GM18517 (cell line): ENCODE measurements at regions not wholly inside any gene's neighbourhood (a gene's known extent, or its start where the extent isn't known, plus 50 kb on each side); places are given as distances from the start of the nearest gene placed in this dataset.

Experiments used
- ATAC-seq: cut with Tn5 transposase; IDR thresholded peaks from one replicate; pipeline ENCODE4 v1.9.1; 2021; ENCODE audit warnings: mild to moderate bottlenecking, moderate library complexity; ENCODE audit not compliant: unreplicated experiment

- ATAC-seq = no peak
These were observed 113.2 kb upstream of the GPR26 start for GRCh38 chr10:123552760-123553554.

DNA sequence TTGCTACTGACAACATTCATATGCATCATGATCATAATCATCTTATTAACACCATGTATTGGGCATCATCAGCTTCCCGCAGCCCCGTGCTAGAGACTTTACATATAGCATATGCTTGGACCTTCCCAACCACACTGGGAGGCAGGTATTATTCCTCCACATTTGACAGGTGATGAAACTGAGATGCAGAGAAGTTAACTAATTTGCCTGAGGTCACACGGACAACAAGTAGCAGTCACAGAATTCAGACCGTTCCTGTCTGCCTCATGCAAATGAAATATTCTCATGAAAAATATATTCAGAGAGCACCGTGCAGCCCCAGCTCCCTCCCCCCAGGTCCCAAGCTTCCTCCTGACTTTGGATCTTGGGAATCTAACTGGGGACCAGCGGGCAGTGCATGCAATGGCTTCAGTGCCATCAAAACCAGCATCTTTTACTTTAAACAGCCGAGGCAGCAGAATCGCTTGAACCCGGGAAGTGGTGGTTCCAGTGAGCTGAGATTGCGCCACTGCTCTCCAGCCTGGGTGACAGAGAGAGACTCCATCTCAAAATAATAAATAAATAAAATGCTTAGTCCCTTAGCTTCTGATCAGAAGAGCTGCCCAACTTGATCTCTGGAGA is 112.2 kb upstream of the GPR26 start:
- no peak for ATAC-seq

GRCh38 chr10:123554656-123555055 is 111.5 kb upstream of the GPR26 start:
- ATAC-seq = no peak

- ATAC-seq = no peak
These were observed 110.5 kb upstream of the GPR26 start for GRCh38 chr10:123555616-123556015.

DNA sequence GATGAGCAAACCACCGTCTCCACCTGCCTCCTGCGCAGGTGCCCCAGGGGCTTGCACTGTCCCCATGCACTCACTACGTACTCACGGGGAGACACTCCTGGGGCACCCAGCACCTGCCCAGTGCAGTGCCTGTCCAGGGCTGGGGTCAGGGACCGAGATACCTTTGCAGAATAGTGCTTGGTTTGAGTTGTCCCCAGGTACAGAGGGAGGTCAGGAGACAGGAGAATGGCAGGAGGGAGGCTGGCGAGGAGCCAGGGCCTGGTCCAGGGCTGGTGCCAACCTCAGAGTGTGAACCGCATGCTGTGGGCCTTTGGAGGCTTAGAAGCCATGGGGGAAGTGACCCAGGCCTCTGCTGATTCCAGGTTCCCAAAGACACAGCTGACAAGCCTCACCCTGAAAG is 110.1 kb upstream of the GPR26 start:
- ATAC-seq = no peak

DNA sequence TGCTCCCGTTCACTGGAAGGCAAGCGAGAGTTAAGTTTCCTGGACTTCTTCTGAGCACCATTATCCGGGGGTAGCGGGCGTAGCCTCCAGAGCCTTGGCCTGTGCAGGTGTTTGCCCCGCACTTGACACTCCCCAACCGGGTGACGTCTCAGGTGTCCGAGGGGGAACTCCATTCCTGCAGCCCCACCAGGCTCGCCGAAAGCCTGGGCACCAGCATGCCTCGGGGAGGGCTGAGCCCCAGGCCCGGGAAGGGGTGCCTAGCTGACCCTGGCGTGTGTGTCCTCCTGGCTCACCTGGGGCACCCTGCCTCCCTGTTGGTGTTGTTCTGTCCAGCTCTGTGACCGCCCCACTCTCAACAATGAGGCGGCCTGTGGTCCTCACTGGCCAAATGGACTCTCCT is 109.4 kb upstream of the GPR26 start:
- no peak for ATAC-seq

- no peak for ATAC-seq
These were observed 108.6 kb upstream of the GPR26 start for GRCh38 chr10:123557366-123558108.

DNA sequence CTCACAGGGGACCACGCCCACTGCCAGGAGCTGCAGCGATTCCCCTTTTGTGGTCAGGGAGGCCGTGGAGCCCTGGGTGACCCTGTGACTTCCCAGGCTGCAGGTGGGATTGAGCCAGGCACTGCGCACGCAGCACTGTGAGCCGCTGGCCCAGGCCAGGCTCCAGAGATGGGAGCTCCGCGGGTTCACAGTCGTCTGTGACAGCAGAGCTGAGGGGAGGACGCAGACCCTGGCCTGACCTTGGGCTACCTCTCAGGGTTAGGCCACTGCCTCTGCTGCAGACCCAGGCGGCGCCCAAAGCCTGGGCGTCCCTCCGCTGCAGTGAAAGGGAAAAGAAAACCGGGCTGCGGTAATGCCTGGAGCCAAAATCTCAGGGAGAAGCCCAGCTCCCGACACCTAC is 107.5 kb upstream of the GPR26 start:
- no peak for ATAC-seq

- ATAC-seq = no peak
These were observed 106.9 kb upstream of the GPR26 start for GRCh38 chr10:123559066-123559822.

- ATAC-seq = no peak
These were observed 106.4 kb upstream of the GPR26 start for GRCh38 chr10:123559823-123560092.

GRCh38 chr10:123560301-123561140 is 105.6 kb upstream of the GPR26 start:
- ATAC-seq = no peak

DNA sequence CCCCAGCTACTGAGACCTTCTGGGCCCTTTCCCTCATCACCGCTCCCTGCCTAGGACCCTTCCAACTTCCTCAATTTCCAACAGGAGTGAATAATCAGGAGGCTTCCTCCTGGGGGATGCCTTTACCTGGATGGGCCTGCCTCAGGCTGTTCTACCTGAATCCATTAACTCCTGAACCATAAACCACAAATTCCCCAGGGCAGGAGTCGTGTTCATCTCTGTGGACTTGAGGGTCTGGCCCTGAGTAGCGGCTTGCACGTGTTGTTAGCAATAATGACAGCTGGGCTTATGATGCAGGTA is 105.1 kb upstream of the GPR26 start:
- no peak for ATAC-seq

DNA sequence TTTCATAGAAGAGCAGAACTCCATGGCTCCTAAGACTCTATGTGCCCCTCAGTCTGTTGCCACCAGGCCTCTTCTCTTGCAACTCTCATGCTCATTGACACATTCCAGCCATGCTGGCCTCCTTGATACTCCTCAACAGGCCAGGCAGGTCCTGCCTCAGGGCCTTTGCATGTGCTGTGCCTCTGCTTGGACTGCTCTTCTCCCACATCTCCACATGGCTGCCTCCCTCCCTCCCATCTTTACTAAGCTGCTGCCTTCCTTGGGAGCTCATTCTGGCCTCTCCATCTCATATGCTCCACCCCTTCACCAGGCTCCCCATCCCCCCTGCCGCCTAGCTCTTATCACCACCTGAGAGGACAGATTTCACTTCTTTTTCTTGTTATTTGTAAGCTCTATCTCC is 103.8 kb upstream of the GPR26 start:
- ATAC-seq = no peak

DNA sequence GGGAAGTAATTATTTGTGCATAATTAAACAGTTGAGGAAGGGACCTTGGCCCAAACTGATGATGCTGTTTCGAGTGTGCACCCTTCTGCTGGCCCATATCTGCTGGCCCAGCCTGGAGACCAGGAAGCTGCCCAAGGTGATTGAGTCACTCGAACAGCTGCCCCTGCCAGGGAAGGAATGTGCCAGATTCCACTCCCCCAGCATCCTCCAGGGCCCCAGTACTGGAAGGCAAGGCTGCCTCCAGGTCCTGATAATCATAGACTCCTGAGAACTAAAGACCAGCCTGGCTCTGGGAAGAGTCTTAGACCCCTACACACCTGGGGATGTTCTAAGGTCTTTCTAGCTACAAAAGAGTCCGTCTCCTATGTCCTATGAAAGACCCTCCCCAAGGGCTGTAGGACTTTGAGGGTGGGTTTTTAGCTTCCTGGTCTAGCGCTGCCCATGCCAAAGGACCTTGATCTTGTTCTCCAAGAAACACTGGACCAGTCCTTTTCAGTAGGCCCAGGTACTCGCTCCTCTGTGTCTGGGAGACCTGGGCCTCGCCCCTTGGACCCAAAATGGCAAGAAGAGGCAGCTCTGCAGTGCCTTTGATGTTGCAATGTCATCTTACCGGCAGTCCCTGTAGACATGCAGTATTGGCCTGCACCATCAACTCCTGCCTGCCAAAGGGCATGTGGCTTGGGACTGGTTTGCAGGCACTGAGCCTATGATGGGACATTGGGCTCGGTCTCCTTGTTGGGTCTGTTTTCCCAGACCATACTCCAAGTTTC is 103.2 kb upstream of the GPR26 start:
- ATAC-seq = no peak

- ATAC-seq = no peak
These were observed 102.6 kb upstream of the GPR26 start for GRCh38 chr10:123563581-123563855.

- no peak for ATAC-seq
These were observed 102.2 kb upstream of the GPR26 start for GRCh38 chr10:123563994-123564393.

GRCh38 chr10:123564631-123565030 is 101.5 kb upstream of the GPR26 start:
- no peak for ATAC-seq

- ATAC-seq = no peak
These were observed 100.2 kb upstream of the GPR26 start for GRCh38 chr10:123565691-123566660.
